GM11168 (cell line): ENCODE measurements at regions not wholly inside any gene's neighbourhood (a gene's known extent, or its start where the extent isn't known, plus 50 kb on each side); places are given as distances from the start of the nearest gene placed in this dataset.

Source experiments
- in situ Hi-C: fragments of 300-500 bp; cut with MboI; formaldehyde crosslinking; loops from one replicate; pipeline ENCODE4 v1.12.0; 2022; ENCODE audit warnings: low sequenced_read_pairs; ENCODE audit not compliant: unreplicated experiment

GRCh38 chr20:11796026-11796425 is 121.7 kb upstream of the BTBD3 start:
- in situ Hi-C loops: no loop called here

GRCh38 chr20:11797156-11797555 is 120.5 kb upstream of the BTBD3 start:
- in situ Hi-C loops: no loop called here

DNA sequence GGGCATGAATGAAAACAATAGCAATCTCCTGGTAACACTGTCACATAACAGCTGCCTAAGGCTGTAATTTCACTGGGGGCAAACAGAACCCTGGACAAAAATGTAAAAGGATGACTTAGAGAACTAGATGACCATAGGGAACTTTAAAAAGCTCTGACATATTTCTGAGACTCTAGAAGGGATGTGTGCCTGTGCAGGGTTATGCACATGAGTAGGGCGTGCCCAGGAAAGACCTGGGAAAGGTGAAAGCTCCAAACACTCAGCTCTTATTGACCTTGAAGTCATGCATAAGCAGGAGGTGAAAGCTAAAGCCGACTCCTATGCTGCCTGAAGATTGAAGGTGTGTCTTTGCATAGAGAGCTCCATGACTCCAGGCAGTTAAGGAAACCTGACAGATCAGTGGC is 118.4 kb upstream of the BTBD3 start:
- in situ Hi-C loops: no loop called here

DNA sequence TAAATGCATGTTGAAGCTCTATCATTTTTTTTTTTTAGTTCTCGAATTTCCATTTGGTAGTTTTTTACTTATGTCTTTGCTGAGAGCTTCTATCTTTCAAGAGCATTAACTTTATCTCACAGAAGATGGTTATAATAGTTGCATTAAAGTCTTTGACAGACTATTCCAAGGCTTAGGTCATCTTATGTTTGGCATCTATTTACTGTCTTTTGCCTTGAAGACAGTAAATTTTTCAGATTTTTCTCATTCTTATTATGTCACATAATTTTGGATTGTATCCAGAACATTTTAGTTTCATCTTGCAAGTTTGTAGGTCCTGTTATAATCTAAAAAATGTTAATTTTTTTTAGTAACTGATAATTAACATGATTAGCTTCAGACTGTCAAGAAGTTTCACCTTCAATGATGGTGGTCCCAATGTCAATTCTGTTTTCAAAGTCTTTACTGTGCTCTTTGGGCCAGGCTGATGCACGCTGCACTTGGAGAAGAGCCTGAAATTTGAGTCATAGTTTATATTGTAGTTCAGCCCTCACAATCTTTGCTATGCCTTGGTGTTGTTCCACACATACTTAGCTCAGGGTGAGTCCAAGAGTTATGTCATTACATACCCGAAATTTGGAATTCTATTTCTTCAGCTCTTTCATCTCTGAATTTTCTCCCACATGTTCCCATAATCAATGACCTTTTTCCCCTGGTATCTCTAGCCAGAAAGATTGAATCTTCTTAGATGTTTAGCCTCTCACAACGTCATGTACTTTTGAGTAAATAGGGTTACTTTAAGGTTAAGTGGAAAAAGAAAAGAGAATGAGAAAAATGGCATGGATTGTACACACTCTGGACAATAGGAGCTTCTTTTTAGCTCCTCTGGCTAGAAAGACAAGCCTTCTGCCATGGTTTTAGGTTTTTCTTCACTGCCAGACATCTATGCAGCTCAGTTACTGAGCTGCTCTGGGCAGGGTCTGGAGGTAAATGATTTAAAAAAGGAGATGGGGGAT is 110.3 kb upstream of the BTBD3 start:
- in situ Hi-C loops: no loop called here

- in situ Hi-C loops: no loop called here
These were observed 108.9 kb upstream of the BTBD3 start for GRCh38 chr20:11808841-11809240.

DNA sequence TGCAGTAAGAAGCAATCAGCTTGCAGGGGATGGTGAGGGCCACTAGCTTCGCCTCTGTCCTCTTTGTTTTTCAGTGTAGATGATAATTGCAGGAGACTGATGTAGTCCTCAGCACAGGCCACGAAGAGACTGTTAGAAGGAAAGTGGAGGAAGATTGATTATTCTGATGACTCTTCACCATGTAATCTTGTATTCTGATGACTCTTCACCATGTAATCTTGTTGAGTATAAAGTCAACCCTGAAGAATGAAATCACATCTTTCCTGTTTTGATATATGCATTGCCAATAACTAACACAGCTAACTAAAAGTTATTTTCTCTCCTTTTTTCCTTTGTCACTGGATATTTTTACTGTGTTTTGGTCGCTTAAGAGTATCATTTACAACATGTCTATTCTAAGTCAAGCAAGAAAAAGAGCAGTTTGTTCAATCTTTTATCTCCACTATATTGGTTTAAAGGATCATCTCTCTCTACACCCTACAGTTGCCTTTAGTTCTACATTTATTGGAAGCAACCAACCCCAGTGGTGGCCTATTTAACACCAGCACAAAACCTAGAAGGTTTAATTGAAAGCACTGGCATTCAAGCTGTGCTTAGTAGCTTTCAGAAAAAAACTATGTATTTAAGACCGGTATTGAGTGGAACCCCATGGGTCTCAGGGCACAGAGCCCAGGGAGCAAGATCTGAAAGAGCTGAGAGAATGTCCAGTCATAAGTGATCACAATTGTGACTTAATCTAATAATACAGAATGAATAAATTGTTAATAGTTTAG is 107.2 kb upstream of the BTBD3 start:
- in situ Hi-C loops: no loop called here

- in situ Hi-C loops: no loop called here
These were observed 104.4 kb upstream of the BTBD3 start for GRCh38 chr20:11813106-11813890.

- in situ Hi-C loops: no loop called here
These were observed 103.4 kb upstream of the BTBD3 start for GRCh38 chr20:11814267-11814666.

DNA sequence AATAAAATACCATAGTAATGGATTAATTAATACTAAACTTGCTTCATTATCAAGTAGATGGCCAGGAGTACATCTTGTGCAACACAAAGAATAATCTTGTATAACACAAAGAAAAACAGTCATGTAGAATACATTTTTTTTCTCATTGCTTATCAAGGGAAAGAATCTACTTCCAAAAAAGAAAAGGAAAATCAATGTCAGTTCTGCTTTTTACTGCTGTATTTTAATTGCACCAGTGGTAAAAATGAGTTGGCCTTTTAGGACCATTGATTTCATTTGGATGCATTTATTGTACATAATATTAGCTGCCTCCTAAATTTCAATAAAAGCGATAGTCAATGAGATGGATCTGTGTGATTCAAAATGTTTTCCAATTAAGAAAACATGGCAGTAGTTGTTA is 96.9 kb upstream of the BTBD3 start:
- in situ Hi-C loops: no loop called here

DNA sequence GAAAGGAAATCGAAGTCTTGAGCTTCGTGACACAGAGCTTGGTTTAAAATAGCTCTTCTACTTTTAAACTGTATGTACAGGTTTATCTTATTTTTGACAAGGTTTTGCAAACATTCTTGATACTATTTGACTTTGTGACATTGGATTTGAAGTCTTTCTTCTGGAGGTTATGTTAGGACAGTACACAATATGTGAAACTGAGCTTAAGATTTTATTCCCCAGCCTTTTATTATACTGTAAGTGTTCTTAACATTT is 95.2 kb upstream of the BTBD3 start:
- in situ Hi-C loops: no loop called here

DNA sequence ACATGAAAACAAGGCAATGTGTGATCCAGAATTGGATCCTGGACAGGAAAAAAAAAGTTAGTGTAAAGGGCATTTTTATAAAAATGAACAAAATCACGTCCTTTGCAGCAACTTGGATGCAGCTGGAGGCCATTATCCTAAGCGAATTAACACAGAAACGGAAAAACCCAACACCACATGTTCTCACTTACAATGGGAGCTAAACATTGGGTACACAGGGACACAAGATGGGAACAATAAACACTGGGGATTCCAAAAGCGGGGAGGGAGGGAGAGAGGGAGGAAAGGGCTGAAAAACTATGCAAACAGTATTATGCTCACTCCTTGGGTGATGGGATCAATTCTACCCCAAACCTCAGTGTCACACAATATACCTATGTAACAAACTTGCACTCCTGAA is 91.4 kb upstream of the BTBD3 start:
- in situ Hi-C loops: no loop called here

- in situ Hi-C loops: no loop called here
These were observed 85.3 kb upstream of the BTBD3 start for GRCh38 chr20:11832397-11832796.

DNA sequence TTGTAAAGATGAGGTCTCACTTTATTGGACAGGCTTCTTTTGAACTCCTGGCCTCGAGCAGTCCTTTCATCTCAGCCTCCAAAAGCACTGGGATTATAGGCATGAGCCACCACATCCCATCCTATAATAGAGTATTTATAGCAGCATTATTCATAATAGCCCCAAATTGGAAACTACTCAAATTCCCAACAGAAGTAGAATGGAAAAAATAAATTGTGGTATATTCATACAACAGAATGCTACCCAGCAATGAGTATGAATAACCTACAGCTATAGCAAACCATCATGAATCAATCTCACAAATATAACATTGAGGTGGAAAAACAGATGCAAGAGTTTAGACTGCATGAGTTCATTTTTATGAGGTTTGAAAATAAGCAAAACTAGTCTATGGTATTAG is 84.8 kb upstream of the BTBD3 start:
- in situ Hi-C loops: no loop called here

DNA sequence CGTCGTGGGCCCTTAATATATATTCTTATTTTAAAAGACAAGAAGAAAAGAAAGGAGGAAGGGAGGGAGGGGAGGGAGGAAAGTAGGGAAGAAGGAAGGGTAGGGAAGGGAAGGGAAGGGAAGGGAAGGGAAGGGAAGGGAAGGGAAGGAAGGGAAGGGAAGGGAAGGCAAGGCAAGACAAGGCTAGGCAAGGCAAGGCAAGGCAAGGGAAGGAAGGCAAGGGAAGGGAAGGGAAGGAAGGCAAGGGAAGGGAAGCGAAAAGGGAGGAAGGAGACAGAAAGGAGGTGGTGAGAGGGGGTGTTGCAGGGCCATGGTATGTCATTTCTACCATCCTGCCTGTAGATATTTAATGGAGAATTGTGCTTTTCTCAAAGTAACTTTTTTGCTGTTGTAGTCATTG is 83.9 kb upstream of the BTBD3 start:
- in situ Hi-C loops: no loop called here

- in situ Hi-C loops: no loop called here
These were observed 79.5 kb upstream of the BTBD3 start for GRCh38 chr20:11838076-11838636.

DNA sequence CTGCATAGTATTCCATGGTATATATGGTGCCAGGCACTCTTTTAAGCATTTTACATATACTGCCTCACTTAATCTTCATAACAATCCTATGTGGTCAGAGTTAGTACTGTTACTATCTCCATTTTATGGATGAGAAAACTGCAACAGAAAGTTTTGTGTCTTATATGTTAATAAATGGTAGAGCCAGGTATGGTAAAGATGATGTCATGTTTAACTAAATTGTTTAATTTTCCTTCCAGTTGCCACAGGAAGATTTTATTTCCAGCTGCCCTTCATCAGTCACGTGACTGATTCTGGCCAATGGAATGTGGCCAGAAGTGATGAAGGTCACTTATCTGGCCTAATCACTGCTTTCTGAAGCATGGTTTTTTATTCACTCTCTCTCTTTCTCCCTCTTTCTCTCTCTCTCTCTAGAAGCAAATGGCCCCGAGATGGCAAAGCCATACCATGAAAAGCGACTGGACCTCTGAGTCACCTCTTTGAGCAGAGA is 75.7 kb upstream of the BTBD3 start:
- in situ Hi-C loops: no loop called here

DNA sequence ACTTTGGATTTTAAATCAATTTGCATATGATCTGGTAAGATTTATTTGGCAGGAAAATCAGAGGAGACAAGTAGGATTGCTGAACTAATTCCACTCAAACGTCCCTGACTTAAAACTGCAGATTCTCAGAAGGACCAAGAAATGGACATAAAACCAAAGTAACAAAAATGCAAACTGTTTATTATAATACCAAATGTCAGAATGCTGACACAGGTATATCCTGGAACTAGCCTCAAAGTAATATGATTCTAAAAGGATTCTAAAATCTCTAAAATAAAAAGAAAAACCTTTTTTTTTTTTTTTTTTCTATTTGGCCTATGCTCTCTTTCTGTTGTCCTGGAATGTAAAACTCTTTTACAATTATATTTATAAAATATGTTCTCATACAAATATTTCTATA is 74.4 kb upstream of the BTBD3 start:
- in situ Hi-C loops: no loop called here

GRCh38 chr20:11844691-11845090 is 73.0 kb upstream of the BTBD3 start:
- in situ Hi-C loops: no loop called here

- in situ Hi-C loops: no loop called here
These were observed 72.4 kb upstream of the BTBD3 start for GRCh38 chr20:11845340-11845739.

DNA sequence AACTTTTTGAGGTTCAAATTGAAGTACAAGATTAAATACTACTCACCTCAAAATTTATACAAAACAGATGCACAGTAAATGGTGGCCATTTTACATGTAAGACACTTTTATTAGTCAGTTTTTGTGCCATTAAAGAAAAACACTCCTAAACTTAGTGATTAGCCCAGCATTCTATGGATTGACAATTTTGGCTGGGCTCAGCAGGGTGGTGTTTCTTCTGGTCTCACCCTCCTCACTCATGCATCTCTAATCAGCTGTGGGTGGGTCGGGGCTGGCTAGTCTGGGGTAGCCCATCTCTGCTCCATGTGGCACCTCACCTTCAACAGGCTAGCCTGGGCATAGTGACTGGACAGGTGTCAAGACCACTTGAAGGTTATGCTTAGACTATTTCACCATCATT is 71.6 kb upstream of the BTBD3 start:
- in situ Hi-C loops: no loop called here
